ACC112 (cell line): ENCODE measurements at regions not wholly inside any gene's neighbourhood (a gene's known extent, or its start where the extent isn't known, plus 50 kb on each side); places are given as distances from the start of the nearest gene placed in this dataset.

Experiments
- H2AFZ ChIP-seq: fragments of 200-600 bp; sonication (generic); one replicate; pipeline ENCODE4 v1.6.0; 2017; ENCODE audit warnings: antibody characterized with exemption, low read length; ENCODE audit not compliant: unreplicated experiment
- H3K27ac ChIP-seq: fragments of 200-600 bp; sonication (generic); 2 replicates; pipeline ENCODE4 v1.5.1; 2014; ENCODE audit warnings: low read depth, mild to moderate bottlenecking, antibody characterized with exemption, low read length, moderate library complexity
- H3K27me3 ChIP-seq: fragments of 200-600 bp; sonication (generic); 2 replicates; pipeline ENCODE4 v1.6.1; 2014; ENCODE audit warnings: mild to moderate bottlenecking, antibody characterized with exemption, low read length, moderate library complexity, mixed read lengths; ENCODE audit not compliant: insufficient read depth
- H3K36me3 ChIP-seq: fragments of 200-600 bp; sonication (generic); 2 replicates; pipeline ENCODE4 v1.6.1; 2016; ENCODE audit warnings: mild to moderate bottlenecking, antibody characterized with exemption, low read length, moderate library complexity, mixed read lengths; ENCODE audit not compliant: insufficient read depth
- H3K4me1 ChIP-seq: fragments of 200-600 bp; sonication (generic); one replicate; pipeline ENCODE4 v1.6.1; 2016; ENCODE audit warnings: low read length, mixed read lengths; ENCODE audit not compliant: insufficient read depth, unreplicated experiment, control insufficient read depth
- H3K4me3 ChIP-seq: fragments of 200-600 bp; sonication (generic); 2 replicates; pipeline ENCODE4 v1.5.1; 2014; ENCODE audit warnings: mild to moderate bottlenecking, low read depth, low read length
- H3K79me2 ChIP-seq: fragments of 200-600 bp; sonication (generic); one replicate; pipeline ENCODE4 v1.6.0; 2016; ENCODE audit warnings: low read length; ENCODE audit not compliant: control insufficient read depth, unreplicated experiment, insufficient read depth

DNA sequence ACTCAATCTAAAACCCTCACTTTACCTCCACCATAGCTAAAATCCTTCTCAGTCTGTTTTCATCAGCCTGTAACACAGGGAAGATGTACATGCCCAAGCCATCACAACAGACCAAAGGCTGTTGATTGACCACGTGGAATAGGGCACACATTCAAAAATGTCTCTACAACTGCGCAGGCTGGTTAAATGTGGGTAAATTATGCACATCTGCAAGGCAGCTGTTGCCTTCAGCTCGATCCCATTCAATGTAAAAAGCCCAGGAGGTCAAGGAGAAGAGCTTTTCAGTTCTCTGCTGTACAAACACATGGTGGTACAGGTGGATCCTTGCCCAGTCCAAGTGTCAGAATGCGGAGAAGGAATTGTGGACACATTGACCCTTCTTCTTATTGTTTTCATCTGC, 354.0 kb downstream of the FLRT2 start:
- Histone ChIP-seq H2AFZ (no peak overlapping the region), H3K27me3 (no peaks in the 10 kb centered on the region), H3K36me3 (no peaks in the 10 kb centered on the region), H3K27ac (no peak overlapping the region), H3K4me3 (no peak overlapping the region), H3K79me2 (no peaks in the 10 kb centered on the region), H3K4me1 (no peaks in the 10 kb centered on the region)

DNA sequence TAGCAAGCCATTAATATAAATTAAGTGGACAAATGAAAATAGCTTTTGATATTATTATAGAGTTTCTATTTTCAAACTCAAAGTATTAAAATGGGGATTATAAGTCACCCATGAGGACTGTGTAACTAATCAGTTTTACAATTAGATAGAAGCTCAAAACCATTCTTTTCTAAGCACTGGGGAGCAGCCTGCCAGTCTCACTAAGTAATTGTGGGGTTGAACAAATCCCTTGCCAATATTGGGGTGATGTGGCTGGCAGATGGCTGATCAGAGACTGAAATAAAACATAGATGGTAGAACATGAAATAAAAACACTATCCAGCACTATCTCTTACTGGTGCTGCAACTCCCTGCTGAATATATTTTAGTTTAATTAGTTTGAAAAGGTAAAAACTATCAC, 353.2 kb downstream of the FLRT2 start:
- Histone ChIP-seq H3K36me3 (no peaks in the 10 kb centered on the region), H3K4me1 (no peaks in the 10 kb centered on the region), H3K79me2 (no peaks in the 10 kb centered on the region), H3K27ac (no peak overlapping the region), H3K27me3 (no peaks in the 10 kb centered on the region), H2AFZ (no peak overlapping the region), H3K4me3 (no peak overlapping the region)

DNA sequence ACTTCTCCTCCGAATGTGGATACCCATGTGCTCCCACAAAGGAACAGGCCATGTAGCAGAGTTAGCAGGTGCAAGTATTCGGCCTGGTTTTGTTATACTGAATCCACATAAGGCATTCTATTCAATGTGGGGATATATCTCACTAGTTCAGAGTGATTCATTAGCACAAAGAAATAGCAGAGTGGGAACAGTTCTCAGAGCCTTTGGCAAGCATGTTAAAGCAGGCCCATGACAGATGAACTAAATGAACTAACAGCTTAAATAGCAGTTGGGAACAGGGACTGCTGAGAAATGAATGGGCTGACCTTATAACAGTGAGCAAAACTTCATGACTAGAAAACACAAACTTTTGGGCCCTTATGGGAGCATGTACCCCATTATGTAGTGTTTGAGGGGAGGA, 352.0 kb downstream of the FLRT2 start:
- Histone ChIP-seq H3K36me3 (no peaks in the 10 kb centered on the region), H3K79me2 (no peaks in the 10 kb centered on the region), H3K27me3 (no peaks in the 10 kb centered on the region)

DNA sequence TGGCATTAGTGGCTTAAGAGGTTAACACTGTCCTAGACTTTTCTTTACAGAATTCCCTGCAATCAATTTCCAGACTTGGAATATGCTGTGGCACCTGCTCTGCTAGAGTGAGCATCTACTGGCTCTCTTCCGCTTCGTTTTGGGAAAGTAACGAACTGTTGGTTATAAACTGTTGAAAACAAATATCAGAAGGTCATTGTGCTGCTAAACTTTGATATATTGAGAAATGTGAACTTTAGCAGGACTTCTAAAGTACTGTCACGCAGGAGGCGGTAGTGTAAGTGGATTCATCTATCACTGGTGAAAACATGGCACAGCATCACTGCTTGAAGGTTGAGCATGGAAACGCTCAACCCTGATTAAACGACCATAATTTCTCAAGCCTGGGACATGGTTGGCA, 348.9 kb downstream of the FLRT2 start:
- Histone ChIP-seq H3K4me3 (no peak overlapping the region), H3K79me2 (no peaks in the 10 kb centered on the region), H2AFZ (no peak overlapping the region), H3K4me1 (no peaks in the 10 kb centered on the region), H3K27ac (no peak overlapping the region), H3K36me3 (no peaks in the 10 kb centered on the region), H3K27me3 (no peaks in the 10 kb centered on the region)

More for the DNA sequence above, 352.0 kb downstream of the FLRT2 start:
- no peak overlapping the region for H3K27ac ChIP-seq
- H3K4me3 ChIP-seq = no peak overlapping the region
- no peaks in the 10 kb centered on the region for H3K4me1 ChIP-seq
- no peak overlapping the region for H2AFZ ChIP-seq

DNA sequence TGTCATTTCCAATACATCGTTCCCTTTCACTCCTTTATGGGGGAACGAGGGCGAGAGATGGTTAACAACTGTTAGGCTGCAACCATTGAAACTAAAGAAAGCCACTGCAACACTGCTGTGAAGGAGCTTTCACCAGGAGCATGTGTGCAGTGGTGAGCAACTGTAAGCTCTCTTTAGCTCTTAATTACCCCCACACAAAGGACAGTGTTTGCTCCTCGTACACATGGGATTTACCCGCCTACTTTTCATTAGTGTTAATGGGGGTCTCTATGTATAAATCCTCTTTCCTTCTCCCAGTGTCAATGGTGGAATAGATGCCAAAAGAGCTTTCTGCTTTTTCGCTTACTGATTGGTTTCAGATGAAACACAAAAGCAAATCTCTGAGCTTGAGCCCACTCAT, 343.1 kb downstream of the FLRT2 start:
- H3K4me1 ChIP-seq = no peaks in the 10 kb centered on the region
- H3K27me3 ChIP-seq = no peaks in the 10 kb centered on the region
- no peaks in the 10 kb centered on the region for H3K36me3 ChIP-seq
- no peak overlapping the region for H3K4me3 ChIP-seq
- H3K27ac ChIP-seq = no peak overlapping the region
- no peak overlapping the region for H2AFZ ChIP-seq
- H3K79me2 ChIP-seq = no peaks in the 10 kb centered on the region

DNA sequence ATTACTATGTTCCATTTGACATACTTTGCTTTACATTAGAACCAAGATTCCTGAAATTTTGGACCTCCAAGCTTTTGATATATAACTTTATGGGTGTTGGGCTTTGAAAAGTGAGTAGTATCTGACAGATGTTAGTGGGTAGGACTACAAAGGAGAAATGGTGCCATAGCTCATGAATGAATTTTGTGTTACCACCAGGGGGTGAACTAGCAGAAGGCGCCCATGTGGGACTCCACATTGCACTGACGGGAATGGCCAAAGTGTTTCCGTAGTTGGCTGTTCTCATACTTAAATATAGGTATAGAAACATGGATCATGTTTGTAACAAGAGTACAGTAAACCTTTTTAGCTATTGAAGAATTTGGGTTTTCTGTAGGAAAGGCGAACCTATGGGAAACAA, 337.5 kb downstream of the FLRT2 start:
- no peaks in the 10 kb centered on the region for H3K79me2 ChIP-seq
- no peak overlapping the region for H3K4me3 ChIP-seq
- H3K4me1 ChIP-seq = no peaks in the 10 kb centered on the region
- H2AFZ ChIP-seq = no peak overlapping the region
- no peak overlapping the region for H3K27ac ChIP-seq
- no peaks in the 10 kb centered on the region for H3K36me3 ChIP-seq
- no peaks in the 10 kb centered on the region for H3K27me3 ChIP-seq

DNA sequence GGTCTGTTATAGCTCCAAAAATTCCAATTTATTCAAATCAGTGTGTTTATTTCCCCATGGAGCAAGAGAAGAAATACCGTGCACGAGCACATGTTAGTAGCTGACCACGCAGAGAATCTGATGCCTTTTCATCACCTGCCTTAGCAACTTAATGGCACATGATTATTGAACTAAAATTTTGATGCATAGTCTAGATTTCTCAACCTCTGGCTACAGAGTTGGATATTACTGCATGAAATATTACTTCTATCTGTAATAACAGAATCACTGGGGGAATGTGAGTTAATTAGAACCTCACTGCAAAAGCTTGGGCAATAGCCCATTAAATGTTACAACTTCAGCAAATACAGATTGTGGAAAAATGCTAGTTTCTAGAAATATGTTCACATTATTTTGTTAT, 335.8 kb downstream of the FLRT2 start:
- Histone ChIP-seq H3K27me3 (no peaks in the 10 kb centered on the region), H3K27ac (no peak overlapping the region), H3K36me3 (no peaks in the 10 kb centered on the region), H2AFZ (no peak overlapping the region), H3K4me1 (no peaks in the 10 kb centered on the region), H3K4me3 (no peak overlapping the region), H3K79me2 (no peaks in the 10 kb centered on the region)

DNA sequence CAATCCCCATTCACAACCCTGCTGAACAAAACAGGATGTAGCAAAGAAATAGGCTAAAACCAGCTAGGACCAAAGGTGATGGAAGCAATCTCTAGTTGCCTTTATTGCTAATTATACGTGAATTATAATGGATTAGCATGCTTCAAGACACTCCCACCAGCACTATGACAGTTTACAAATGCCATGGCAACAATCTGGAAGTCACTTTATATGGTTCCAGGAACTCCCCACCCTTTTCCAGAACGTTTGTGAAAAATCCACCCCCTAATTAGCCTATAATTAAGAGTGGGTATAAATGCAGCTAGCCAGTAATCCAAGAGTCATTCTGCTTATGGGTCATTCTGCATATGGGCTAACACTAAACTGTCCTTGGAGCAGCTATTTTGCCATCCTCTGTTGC, 328.7 kb downstream of the FLRT2 start:
- Histone ChIP-seq H3K4me1 (no peaks in the 10 kb centered on the region), H3K79me2 (no peaks in the 10 kb centered on the region), H3K27me3 (no peaks in the 10 kb centered on the region), H3K4me3 (no peak overlapping the region), H3K27ac (no peak overlapping the region), H2AFZ (no peak overlapping the region), H3K36me3 (no peaks in the 10 kb centered on the region)

DNA sequence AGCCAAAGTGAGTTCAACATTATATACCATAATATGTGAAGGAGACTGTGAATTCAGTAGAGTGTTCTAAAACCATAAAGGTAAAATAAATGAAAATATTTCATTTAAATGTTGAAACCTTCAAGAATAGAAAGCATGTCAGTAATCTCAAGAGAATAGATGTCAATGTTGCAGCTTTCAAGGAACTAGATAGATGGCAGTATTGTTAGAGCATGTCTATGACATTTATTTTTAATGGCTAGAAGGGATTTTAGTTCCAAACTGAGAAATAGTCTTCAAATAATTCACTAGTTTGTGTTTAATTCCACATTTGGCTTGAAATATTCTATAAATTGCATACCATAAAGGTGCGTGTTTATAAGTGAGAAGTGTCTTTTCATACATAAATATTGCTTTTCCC, 326.5 kb downstream of the FLRT2 start:
- no peaks in the 10 kb centered on the region for H3K79me2 ChIP-seq
- H3K27ac ChIP-seq = no peak overlapping the region
- H2AFZ ChIP-seq = no peak overlapping the region
- no peaks in the 10 kb centered on the region for H3K27me3 ChIP-seq
- H3K4me3 ChIP-seq = no peak overlapping the region
- H3K36me3 ChIP-seq = no peaks in the 10 kb centered on the region
- no peaks in the 10 kb centered on the region for H3K4me1 ChIP-seq

DNA sequence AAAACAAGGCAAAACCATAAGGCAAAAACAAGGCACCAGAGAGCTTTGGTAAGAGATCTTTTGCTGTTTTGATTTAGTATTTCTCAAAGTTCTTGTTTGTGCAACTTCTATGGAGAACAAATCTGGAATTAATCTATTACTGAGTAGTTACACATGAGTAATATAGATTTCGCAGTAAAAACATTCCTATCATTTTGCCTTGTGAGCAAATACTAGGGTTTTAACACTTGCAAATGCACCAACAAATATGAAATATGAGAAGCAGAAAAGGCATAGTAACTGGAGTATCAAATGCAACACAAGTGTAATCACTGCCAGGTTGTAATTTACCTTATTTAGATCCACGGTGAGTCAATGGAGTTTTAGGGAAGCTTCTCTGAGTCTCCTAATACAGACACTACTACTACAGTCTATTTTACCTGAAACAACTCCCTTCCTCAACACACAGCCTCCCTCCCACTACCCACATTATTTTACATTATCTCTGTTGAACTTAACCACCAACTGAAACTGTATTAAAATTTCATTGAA, 324.1 kb downstream of the FLRT2 start:
- Histone ChIP-seq H3K4me1 (no peaks in the 10 kb centered on the region), H3K27me3 (no peaks in the 10 kb centered on the region)

DNA sequence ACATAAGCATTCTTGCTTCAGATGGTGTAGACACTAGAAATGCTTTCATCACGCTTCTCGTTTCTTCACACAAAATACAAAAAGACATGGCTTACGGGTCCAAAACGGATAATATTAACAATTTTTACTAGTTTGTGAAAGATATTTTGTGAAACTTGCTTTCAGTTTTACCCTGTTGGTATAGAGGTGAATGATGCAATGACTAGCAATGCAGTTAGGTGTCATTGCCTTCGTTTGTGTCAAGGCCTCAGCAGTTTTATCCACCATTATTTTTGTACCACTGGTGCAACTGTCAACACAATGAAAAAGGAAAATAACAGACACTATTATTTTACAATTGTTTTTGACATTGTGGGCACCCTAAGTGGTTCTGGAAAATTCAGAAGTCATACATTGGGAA, 323.0 kb downstream of the FLRT2 start:
- no peak overlapping the region for H3K27ac ChIP-seq
- no peak overlapping the region for H2AFZ ChIP-seq
- no peak overlapping the region for H3K4me3 ChIP-seq
- H3K4me1 ChIP-seq = no peaks in the 10 kb centered on the region
- no peaks in the 10 kb centered on the region for H3K27me3 ChIP-seq
- no peaks in the 10 kb centered on the region for H3K36me3 ChIP-seq
- H3K79me2 ChIP-seq = no peaks in the 10 kb centered on the region

More for the DNA sequence above, 324.1 kb downstream of the FLRT2 start:
- Histone ChIP-seq H3K4me3 (no peak overlapping the region), H3K79me2 (no peaks in the 10 kb centered on the region), H3K36me3 (no peaks in the 10 kb centered on the region), H3K27ac (no peak overlapping the region), H2AFZ (no peak overlapping the region)
